GM18907 (cell line): ENCODE measurements at regions not wholly inside any gene's neighbourhood (a gene's known extent, or its start where the extent isn't known, plus 50 kb on each side); places are given as distances from the start of the nearest gene placed in this dataset.
"Not testable (repeated sequence)": the region's sequence is repeated elsewhere in the genome, so short reads cannot be mapped to it uniquely, and the experiment has no call there.

Experiments used
- ATAC-seq: cut with Tn5 transposase; IDR thresholded peaks from one replicate; pipeline ENCODE4 v1.9.1; 2021; ENCODE audit warnings: mild to moderate bottlenecking, moderate library complexity; ENCODE audit not compliant: unreplicated experiment

DNA sequence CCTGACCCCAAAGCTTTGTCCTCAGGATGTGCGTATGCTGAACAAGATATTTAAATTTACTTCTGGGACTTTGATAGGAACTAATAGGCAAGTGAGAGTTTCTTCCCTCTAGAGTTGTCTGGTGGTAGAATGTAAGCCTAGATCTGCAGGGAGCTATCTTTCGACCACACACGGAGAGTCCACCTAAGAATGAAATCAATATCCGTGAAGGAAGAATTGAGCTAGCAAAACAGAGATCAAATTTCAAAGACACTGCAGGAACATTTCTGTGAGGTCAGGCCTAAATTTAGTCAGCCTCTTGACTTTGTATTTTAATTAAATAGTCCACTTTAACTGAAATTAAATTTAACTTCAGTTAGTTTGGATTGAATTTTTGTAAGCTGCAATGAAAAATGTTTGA lies 871.3 kb downstream of the RAB28 start:
- no peak for ATAC-seq

DNA sequence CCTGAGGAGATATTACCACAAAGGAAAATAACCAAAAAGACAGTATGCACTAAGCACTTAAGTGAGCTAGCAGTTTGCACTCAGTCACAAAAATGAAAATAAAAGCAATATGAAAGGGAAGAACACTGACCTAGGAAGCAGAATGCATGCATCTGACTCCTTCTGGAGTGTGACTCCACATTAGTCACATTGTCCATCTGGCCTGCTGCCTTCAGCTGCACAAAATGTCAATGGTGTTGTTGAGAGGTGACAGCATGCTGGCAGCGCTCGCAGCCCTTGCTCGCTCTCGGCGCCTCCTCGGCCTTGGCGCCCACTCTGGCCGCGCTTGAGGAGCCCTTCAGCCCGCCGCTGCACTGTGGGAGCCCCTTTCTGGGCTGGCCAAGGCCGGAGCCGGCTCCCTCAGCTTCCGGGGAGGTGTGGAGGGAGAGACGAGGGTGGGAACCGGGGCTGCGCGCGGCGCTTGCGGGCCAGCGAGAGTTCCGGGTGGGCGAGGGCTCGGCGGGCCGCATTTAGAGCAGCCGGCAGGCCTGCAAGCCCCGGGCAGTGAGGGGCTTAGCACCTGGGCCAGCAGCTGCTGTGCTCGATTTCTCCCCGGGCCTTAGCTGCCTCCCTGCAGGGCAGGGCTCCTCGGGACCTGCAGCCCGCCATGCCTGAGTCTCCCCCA lies 874.8 kb downstream of the RAB28 start:
- ATAC-seq = not testable (repeated sequence)

DNA sequence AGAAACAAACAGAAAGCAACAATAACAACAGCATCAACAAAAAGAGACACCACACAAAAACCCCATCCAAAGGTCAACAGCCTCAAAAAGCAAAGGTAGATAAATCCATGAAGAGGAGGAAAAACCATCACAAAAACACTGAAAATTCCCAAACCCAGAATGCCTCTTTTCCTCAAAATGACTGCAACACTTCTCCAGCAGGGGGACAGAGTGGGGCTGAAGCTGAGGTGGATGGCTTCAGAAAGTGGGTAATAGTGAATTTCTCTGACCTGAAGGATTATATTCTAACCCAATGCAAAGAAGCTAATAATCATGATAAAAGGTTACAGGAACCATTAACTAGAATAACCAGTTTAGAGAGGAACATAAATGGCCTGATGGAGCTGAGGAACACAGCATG lies 888.2 kb downstream of the RAB28 start:
- ATAC-seq = no peak

DNA sequence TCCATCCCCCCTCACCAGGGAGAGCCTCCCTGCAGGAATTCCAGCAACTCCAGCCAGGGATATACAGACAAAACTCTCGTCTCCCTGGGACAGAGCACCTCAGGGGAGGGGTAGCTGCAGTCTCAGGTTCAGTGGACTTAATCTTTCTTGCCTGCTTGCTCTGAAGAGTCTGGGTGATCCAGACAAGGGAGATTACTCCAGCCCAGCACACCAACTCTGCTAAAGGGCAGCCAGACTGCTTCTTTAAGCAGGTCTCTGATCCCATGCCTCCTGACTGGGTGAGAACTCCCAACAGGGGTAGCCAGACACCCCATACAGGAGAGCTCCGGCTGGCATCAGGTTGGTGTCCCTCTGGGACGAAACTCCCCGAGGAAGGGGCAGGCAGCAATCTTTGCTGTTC lies 888.7 kb downstream of the RAB28 start:
- no peak for ATAC-seq

DNA sequence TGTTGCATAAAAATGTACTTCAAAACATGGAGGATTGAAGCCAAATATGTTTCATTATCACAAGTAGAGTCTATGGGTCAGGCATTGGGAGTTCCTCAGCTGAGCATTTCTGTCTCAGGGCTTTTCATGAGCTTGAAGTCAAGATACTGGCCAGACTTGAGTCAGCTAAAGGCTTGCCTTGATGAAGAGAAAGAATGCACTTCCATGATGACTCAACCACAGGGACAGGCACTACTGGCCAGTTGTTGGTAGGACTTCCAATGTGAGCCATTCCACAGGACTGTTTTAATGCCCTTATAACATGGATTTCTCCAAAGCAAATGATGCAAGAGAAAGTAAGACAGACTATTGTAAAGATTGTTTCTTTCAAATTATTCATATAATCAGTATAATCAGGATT lies 895.6 kb downstream of the RAB28 start:
- no peak for ATAC-seq

DNA sequence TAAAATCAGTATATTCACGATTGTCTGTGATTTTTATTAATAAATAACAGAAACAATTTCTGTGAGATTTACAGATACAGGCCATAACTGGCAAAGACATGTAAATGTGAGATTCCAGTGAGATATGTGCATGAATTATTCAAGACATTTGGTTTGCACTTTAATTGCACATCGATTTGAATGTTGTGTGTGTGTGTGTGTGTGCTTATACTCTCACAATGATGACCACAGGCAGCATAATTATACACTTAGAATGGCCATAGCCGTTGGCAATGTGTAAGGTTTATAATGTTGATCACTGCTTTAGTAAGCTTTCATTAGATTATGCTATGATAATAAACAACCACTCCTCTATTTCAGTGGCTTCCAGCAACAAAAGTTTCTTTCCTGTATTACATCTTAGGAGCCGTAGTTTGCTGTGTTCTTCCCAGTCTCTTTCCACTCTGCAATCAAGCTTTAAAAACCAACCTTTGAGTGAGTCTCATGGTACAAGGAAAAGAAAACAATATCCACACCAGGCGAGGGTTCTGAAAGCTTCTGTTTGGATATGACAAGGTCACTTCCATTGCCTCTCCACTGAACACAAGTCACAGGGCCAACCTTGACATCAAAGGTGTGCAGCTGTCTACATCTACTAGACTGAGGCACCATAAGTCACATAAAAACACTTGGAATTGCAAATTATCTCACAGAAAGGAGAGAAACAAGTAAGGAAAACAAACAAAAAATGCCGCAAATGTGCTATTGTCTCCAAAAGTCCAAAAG lies 897.7 kb downstream of the RAB28 start:
- ATAC-seq = no peak

DNA sequence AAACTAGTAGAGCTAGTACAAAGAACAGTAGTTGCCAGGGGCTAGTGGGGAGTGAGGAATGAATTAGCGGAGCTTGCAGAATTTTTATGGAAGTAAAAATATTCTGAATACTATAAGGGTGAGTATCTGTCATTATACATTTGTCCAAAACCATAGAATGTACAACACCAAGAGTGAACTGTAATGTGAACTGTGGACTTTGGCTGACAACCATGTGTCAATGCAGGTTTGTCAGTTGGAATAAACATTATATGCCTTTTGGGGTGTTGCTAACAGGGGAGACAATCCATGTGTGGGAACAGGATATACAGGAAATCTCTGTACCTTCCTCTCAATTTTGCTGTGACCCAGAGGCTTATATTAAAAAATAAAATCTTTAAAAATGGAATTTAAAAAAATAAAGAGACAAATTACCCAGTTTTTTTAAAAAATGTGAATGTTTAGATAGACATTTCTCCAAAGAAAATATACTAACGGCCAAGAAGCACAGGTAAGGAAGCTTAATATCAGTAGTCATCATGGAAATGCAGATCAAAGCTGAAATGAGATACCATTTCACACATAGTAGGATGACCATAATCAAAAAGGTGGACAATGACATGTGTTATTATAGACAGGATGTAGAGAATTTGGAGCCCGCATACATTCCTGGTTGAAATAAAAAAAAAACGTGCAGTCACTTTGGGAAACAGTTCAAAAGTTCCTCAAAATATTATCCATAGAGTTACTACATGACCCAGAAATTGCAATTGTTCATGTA lies 899.8 kb downstream of the RAB28 start:
- ATAC-seq = no peak

DNA sequence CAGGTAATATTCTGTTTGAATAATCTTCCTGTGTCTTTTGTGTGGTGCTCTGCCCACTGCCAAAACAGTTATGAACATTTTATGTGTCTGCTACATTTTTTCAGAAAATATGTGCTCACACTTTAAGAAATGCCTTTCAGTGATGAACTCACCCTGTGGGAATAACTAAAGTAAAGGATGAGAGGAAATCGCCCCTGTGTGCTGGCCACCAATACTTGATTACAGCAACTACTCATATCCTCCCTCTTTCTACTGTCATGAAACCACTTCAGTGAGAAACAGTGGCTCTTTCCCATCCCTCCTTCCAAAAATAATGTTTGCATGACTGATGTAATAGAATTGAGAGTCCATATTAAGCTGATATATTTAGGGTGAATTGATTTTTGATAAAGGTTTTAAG lies 900.9 kb downstream of the RAB28 start:
- no peak for ATAC-seq

DNA sequence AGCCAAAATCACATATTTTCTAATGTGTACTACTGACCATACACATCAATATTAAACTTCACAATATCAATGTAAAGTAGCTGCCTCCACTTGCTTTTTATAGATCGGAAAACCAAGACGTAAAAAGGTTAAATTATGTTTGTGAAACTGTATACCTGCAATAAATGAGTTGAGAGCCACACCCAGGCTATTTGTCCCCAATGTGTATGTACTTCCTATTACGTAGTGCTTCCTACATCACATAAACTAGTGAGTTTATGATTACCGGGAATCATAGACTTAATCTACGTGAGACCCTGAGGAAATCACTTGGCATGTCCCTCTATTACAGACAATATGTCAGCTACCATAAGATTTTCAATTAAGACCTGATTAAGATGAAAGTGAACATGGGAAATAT lies 903.4 kb downstream of the RAB28 start:
- ATAC-seq = no peak

DNA sequence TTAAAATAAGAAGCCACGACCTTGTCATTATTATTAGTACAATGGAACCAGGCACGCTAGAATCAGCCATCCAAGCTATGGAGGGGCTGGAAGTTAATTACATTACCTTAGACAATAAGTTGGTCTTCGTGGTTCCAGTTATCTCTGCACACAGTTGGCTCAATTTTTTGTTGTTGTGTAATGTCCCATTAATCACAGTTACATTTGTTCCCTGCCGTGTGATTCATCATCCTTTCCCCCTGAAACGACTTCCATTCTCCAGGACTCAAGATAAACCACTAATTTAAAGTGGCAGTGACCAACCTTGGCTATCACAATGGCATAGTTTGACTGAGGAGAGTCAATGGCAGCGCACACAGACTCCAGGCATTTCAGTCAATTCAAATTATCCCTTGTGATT lies 905.0 kb downstream of the RAB28 start:
- ATAC-seq = no peak

DNA sequence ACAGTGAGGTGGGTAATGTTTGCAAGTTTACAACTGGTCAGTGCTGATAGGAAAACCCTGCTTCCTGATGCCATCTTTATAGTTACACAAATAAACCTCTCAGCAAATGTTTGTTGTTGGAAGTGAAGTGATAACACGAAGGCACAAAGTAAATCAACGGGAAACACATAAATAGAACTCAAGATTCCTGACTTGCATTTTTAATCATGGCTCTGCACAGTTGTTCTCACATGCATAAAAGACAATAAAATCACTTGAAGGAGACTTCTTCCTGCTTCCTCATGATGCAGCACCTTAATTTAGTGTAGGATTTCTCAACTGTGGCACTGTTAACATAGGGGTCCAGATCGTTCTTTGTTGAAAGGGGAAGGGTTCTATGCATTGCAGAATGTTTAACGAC lies 907.7 kb downstream of the RAB28 start:
- no peak for ATAC-seq

DNA sequence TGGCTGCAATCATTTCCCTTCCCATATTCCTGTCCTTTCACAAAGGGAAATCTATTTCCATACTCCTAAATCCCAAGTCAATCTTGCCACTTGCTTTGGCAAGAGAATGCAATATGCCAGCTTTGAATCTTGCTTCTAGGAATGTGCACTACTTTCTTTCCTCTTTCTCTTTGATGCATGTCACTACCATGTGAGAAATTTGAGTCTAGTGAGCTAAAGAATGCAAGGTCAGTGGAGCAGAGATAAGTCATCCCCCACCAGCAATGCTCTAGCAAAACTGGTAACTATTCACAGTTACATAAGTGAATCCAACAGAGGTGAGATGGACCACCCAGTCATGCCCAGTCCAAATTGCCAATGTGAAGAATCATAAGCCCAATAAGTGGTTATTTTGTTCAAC lies 910.4 kb downstream of the RAB28 start:
- ATAC-seq = no peak

DNA sequence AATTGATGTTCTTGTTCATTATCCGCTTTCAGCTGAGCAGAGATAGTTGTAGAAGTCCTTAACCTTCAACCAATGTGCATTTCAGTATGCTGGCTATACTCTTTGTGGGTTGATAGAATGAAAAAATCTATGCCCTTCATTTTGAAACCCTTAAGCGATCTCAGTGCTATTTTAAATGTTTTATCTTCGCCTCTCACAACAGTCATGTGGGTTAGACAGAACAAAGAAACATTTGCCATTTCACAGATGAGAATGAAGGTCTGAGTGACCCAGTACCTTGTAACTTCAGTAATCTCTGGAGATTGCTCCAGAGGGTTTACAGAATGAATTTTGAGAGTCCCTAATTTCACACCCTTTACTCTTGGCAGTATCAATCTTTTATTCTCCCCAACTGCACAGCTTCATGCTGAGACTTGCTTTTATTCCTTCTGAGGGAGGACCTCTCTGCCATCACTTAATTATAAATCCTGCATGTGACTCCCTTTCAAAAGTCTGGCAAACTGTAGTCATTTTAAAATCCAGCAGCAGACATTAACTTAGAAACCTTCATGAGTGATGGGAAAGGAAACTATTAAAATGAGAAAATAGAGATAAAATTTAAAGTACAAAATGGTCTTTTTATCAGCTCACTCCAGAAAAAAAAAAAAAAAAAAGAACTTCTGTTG lies 921.5 kb downstream of the RAB28 start:
- ATAC-seq = no peak

DNA sequence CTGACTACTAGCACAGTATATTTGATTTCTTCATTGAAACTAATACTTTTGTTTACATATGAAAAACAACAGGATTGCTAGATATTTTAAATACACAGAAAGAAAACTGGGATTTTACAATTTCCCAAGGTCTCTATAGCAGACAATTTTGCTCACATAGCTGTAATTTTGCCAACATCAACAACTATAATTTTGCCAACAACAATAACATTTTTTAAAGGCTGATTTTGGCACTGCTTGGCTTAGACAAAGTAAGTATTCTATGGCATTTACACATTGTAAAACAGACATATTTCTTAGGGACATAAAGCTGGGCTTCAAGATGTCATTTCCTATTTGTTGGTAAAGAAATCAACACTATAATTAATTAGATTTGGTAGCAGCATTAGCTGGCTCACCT lies 922.1 kb downstream of the RAB28 start:
- ATAC-seq = no peak

DNA sequence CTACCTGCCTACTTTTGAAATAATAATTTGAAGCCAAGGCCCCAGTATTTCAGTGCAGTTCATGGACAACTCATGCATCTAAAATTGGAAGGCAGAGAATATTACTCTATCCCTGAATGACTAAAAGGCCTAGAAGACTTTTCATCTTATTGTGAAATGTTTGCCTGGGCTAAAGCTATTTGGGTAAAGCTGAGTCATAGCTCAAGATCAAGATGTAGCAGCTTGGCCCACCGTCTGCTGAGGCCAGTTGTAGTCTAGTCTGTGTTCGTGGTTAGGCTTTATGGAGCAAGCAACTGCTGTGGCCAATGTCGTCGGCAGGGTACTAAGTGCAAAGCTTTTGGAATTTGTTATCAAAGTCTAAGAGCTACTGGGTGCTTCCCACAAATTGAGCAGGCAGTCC lies 929.1 kb downstream of the RAB28 start:
- no peak for ATAC-seq

DNA sequence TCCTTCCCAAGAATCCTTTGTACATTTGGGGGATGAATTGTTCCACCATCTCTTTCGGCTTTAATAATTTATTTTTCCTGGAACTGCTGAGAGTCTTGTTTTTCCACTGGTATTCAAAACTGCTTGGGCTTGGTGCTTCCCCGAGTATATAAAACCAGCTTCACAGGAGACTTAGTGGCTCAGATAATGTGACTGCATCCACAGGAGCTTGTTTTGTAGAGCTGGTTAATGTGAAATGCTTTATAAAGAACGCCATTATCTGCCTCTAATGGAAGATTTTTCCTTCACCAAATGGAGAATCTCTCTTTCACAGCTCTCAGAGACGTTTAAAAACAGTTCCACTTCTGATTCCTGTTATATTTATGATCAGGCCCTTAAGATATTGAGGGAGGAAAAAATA lies 935.5 kb downstream of the RAB28 start:
- no peak for ATAC-seq

DNA sequence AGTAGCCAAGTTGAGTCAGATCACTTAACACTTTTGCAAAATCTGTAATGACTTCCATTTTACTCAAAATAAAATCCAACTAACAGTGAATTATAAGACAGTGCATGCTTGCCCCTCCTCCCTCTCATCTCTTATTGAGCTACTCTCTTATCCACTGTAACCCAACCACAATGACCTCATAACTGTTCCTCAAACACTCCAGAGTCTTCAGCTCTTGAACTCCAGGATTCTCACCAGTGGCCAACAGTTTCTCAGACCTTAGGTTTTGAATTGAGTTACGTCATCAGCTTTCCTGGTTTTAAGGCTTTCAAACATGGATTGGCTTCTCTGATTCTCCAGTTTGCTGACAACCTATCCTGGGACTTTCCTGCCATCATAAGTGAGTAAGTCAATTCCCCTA lies 938.3 kb downstream of the RAB28 start:
- ATAC-seq = no peak

DNA sequence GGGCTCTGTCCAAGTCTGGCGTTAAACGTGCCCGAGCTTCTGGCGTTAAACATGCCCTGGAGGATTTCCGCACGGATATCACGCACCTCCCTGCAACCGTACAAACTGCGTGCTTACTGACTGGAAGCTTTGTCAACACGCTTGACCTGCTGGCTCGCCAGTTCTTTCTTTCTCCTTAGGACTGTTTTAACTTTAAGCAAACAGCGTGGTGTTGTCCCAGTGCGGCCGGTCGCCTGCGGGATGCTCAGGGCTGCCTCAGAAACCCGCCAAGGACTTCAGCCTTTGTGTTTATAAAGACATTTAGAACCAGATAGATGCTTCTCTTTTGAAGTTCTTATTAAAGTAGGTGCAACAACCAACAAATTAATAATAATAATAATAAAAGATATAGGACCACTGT lies 946.0 kb downstream of the RAB28 start:
- no peak for ATAC-seq

DNA sequence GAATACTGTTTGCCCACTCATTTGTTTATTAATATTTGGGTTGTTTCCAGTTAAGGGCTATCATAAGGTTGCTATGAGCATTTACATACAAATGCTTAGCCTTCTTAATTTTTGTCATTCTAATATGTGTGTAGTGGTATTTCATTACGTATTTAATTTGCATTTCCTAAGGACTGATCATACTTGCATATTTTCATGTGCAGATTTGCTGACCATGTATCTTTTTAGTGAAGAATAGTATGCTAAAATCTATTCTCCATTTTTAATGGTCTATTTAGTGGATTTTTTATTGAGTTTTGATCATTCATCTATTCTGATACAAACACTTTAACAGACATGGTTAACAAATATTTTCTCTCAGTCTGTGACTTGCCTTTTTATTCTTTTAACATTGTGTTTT lies 949.5 kb downstream of the RAB28 start:
- ATAC-seq = no peak

DNA sequence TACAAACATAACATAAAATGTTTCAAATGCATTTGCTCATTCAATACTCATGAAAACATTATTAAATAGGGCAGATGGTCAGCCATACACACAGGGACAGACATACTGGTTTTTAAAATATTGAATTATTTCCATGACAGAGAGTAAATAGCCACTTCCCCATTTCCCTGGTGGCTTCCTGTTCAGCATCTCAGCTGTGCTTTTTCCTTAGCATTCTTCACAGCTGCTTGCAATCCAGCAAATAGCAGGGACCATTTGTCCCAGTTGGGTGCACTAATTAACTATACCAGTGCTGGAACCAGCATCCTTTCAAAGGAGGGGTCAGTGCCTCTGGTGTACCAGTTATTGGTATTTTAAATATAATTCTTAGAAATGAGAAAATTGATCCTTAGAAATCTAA lies 964.7 kb downstream of the RAB28 start:
- ATAC-seq = no peak

DNA sequence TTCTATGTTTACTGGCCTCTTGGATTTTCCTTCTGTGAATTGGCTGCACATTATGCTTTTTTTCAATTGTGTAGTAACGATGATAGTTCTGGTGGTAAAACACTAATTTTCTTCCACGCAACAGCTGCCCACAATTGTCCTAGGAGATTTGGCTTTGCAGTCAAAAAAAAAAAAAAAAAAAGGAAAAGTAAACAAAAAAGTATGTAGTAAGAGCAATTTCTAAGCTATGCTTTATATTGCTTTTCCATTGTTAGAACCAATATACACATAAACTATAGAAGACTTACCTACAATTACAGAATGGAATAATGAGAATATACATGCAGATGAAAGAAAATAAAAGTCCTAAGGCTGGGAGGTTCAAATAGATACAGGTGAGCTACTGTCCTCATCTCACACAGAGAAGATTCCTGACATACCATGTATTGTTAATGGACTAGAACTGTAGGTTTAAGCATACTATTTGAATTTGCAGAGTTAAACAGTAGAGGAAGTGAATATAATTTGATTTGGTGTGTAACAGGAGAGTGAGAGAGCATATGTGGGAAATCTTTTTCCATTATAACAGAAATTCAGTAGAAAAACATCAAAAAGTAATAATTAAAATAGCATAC lies 976.2 kb downstream of the RAB28 start:
- no peak for ATAC-seq
